GM21619 (cell line): ENCODE measurements at regions not wholly inside any gene's neighbourhood (a gene's known extent, or its start where the extent isn't known, plus 50 kb on each side); places are given as distances from the start of the nearest gene placed in this dataset.

Experiments used
- ATAC-seq: cut with Tn5 transposase; IDR thresholded peaks from one replicate; pipeline ENCODE4 v1.9.1; 2021; ENCODE audit not compliant: unreplicated experiment

DNA sequence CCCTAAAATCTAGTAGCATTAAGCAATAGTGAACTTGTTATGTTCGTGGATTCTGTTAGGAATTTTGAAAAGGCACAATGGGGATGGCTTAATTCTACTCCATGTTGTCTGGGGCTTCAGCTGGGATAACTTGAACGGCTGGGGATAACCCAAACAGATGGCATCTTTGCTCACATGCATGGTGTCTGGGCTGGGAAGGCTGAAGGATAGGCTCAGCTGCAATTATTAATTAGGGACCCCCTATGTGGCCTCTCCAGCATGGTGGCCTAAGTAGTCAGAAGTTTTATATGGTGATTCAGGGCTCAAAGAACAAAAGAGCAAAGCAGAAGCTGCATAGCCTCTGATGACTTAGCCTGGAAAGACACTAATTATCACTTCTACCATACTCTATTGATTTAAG is 551.1 kb downstream of the PSAT1 start:
- no peak for ATAC-seq

DNA sequence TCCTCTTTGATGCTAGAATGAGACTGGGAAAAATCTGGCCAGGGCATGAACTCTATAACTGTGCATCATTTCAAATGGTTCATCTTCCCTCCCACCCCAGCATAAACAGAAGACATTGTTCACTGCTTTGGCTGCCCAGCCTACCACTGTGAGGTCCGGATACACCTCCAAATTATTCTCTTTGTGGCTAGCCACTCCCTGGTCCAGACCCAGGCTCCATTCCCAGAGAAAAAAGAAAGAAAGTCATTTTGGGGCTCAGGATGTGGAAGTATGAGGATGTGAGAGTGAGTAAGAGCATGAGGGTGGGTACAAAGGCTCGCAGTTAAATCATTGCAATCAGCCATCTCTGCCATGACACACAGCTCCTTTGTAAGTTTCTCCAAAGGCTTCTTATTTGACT is 559.2 kb downstream of the PSAT1 start:
- ATAC-seq, result no peak

DNA sequence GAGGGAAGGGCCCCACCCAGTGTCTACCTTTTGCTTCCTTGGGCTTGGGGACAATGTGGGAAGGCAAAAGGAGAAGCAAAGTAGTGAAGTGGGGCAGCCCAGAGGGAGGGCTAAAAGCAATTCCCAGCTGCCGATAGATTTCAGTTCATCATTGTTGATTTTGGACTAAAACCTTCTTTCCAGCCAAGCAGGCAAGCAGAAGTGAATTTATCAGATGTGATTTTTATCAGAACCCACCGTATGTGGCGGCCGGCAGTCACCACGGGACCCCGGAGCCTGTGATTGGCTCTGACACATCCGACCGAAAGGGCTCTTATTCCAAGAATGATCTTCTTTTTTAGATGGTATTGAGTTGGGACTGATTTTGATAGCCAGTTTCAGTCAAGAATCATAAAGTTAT is 559.9 kb downstream of the PSAT1 start:
- no peak for ATAC-seq

DNA sequence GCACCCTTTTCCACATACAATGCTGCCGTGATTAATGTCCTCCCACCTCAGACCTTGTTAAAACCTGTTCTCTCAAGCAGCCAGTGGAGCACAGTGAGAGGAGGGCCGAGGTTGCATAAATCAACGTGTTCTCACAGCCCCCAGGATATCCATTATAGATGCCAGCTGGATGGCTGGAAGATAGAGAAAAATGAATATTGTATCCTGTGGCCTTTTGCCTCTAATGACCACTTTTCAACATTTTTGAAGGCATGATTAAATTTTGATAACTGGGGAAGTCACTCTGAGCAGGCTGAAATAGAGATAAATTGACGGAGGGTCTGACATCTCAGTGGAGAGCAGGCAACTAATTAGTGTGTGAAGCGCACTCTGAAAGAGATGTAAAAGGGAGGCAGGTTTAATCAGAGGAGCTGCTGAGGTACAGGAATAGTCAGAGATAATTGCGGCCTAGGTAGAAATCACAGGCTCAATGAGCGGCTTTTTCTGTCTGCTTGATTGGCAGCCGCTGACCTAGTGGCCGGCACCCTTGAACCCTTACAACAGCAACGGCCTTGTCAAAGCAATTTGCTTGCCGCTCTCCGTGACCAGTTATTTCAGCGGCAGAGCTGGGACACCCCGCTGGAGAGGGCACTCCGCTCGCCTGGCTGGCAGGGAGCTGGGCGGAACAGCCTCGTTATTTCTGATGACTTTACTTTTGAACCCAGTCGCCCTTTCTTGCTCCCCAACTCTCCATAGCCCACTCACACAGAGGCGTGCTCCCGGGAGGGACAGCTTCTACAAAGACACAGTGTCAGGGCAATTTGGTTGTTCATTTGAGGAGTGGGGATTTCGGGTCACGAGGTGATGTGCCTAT is 560.7 kb downstream of the PSAT1 start:
- ATAC-seq, result no peak

DNA sequence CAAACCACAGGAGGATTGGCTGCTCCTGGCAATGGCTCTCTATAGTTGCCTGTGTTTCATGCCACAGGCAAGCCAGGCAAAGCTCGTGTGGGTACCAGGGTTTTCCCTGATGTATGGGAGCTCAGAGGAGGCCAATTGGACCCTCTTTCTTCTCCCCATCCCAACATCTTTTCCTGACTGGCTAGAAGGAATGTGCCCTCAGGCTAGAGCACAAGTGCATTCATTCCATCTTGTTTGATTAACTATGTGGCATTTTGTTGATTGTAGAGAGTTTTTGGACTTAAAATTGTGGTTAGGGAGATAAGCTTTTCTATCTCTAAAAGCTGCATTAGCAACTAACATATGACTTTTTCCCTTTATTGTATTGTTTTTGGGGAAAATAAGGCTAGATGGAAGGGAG is 561.3 kb downstream of the PSAT1 start:
- ATAC-seq, result no peak

DNA sequence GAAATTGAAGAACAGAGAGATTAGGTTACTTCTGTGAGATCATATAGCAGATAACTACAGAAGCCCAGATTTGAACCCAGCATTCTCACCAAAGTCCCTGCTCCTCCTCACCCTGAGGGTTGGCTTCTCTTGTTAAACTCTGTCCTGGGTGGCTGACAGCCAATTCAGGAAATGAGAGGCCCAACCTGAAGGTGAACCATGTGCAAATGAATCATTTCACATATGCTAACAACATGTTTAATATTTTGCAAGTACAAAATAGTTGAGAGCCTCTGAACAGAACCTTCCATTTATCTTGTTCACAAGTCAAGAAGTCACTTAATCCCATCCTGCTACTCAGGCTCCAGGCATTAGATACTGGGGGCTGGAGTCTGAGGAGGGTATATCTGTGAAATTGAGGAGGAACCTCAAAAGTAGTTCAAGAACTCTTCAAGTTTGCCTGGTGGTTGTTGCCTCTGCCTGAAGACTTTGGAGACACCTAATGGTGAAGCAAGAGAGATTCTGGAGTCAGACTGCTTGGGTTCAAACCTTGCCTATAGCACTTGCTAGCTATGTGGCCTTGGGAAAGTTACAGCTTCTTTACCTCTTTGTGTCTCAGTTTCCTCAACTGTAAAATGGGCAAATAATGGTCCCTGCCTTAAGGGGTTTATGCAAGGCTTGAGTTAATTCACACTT is 564.0 kb downstream of the PSAT1 start:
- no peak for ATAC-seq

- no peak for ATAC-seq
Observed at GRCh38 chr9:78863531-78863930, 566.6 kb downstream of the PSAT1 start.

DNA sequence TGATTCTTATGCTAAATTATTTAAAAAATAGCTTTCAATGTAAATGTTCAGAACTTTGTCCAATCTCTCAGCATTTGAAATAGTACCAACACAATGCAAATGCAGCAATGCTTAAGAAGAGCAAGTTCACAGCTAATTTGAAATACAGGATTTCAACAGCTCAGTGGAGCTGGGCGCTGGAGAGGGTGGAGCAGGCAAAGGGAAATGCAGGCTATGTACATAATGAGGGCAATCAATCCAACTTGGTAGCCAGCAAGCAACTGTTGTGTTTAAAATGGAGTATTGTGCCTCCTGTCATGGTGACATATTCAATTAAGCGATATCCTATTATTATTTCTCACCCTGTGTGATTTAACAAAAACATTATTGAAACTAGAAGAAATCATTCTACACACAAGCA is 568.8 kb downstream of the PSAT1 start:
- no peak for ATAC-seq

GRCh38 chr9:78866207-78867132 is 569.5 kb downstream of the PSAT1 start:
- ATAC-seq, result no peak

- no peak for ATAC-seq
Observed at GRCh38 chr9:78871086-78871451, 574.1 kb downstream of the PSAT1 start.

GRCh38 chr9:78871452-78872331 is 574.8 kb downstream of the PSAT1 start:
- ATAC-seq, result no peak

DNA sequence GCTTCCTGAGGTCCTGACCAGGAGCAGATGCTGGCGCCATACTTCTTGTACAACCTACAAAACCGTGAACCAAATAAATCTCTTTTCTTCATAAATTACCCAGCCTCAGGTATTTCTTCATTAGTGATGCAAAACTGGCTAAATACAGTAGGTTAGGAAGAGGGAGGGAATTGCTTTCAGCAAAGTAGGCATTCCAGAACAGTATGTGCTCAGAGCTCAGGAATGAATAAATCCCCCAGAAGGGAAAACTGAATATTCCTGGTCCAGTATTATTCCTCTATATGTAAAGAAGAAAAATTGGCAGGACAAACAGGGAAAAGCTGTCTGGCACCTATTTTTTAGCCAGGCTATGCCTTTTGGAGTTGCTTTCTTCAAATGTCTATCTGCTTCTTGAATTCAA is 577.1 kb downstream of the PSAT1 start:
- no peak for ATAC-seq

DNA sequence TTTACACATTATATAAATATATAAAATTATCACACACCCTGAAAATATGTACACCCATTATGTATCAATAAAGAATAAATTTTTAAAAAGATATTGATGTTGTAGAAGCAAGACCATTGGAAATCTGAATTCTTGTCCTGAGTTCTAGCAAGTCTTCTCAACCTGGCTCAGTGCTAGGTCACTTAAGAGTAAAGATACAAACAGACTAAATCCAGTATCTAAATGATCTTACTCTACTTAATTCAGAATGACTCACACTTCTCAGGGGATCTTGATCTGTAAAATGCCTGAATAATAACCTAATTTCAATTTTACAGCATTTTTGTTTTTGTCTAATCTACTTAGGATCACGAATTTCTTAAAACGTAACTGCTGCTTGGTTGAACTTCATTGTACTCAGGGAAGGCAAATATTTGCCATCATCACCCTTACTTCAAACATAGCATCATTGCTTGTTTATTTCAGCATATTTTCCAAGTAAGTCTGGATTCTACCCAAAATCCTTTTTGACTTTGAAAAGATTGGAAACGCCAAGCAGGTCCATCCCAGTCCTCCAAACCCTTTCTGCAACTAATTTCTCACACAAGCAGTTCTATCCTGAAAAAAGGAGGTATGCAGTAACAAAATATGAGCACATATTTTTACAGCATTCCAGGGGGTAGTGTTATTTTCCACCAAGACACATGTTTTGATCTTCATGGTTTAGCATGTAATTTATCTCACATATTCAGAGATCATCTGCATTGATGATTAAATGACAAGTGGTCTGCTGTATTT is 582.6 kb downstream of the PSAT1 start:
- no peak for ATAC-seq

GRCh38 chr9:78881295-78881694 is 584.4 kb downstream of the PSAT1 start:
- ATAC-seq, result no peak

GRCh38 chr9:78882481-78882880 is 585.6 kb downstream of the PSAT1 start:
- no peak for ATAC-seq

GRCh38 chr9:78884611-78885150 is 587.8 kb downstream of the PSAT1 start:
- ATAC-seq, result no peak

DNA sequence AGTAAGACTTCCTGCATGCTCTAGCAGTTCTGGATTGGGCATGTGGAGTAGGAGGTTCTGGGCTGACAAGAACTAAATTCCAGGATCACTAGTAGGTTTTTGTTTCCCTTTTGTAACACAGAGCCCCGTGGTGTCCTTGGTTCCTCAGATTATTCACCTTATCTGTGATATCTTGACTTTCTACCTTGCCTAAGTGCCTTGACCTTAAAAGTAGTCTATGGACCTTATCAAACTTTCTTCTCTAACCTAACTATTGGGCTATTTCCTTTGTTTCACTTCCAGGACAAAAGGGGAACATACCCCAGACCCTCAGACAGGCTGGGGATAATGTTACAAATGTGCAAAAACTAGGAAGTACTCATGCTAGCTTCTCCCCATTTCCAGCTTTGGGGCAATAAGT is 595.3 kb downstream of the PSAT1 start:
- ATAC-seq, result no peak

DNA sequence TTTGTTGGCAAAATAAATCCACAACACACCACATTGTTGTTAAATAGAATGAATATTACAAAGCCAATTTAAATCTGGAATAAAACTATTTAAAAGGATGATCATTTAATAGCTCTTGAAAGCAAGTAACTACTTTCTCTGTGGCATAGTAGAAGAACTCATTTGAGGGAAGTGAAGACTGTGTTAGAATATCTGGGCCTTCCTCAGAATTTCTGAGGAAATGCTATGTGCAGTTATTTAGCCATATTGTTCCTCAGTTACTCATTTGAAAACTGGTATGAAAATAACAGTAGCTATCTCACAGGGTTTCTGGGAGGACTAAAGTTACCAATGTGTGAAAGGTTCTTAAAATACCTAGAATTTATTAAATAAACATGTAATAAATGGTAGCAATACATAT is 595.8 kb downstream of the PSAT1 start:
- ATAC-seq, result no peak

GRCh38 chr9:78893774-78894401 is 597.0 kb downstream of the PSAT1 start:
- no peak for ATAC-seq
